ENCODE measurements at regions not wholly inside any gene's neighbourhood (a gene's known extent, or its start where the extent isn't known, plus 50 kb on each side); places are given as distances from the start of the nearest gene placed in this dataset.

DNA sequence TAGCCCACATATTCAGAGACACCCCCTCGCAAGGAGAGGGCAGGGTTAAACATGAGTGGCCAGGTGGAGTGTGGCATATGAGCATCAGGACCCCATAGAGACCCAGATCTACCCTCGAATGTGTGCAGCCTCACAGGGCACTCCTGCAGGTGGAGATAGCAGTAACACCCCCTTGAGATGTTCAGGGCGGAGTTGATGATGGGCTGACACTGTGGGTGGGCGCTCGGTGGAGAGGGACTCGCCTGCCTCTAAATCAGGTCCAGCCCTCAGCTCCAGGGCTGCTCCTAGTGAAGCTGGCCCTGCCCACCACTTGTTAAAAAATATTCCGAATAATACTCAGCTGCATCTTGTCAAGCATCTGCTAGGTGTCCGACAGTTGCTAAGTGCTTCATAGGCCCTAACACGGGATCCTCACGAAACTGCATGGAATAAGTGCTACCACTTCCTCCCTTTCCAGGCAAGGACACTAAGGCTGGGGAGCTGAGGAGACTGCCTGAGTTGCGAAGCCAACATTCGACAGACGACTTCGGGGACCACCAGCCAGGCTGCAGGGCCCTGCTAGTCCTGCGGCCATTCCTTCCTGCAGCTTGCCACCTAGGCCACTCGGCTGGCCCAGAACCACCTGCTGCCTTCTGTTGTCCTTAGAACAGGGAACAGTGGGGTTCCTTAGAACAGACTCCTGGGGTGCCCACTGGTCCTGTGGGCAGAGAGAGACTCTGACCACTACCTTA lies 74.0 kb upstream of the WNT11 start:
- TF ChIP-seq, protein P1, sequence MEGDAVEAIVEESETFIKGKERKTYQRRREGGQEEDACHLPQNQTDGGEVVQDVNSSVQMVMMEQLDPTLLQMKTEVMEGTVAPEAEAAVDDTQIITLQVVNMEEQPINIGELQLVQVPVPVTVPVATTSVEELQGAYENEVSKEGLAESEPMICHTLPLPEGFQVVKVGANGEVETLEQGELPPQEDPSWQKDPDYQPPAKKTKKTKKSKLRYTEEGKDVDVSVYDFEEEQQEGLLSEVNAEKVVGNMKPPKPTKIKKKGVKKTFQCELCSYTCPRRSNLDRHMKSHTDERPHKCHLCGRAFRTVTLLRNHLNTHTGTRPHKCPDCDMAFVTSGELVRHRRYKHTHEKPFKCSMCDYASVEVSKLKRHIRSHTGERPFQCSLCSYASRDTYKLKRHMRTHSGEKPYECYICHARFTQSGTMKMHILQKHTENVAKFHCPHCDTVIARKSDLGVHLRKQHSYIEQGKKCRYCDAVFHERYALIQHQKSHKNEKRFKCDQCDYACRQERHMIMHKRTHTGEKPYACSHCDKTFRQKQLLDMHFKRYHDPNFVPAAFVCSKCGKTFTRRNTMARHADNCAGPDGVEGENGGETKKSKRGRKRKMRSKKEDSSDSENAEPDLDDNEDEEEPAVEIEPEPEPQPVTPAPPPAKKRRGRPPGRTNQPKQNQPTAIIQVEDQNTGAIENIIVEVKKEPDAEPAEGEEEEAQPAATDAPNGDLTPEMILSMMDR (IDR thresholded peaks at IDR 0.05; ENCODE audit: unreplicated experiment), result no peak
- Mint-ChIP-seq H3K9me3 (ENCODE audit: unreplicated experiment) (no peaks in the 10 kb centered on the region), H3K4me3 (ENCODE audit: unreplicated experiment) (no peak overlapping the region), H3K27me3 (ENCODE audit: unreplicated experiment) (peaks cover 11% of the 10 kb centered on the region), H3K36me3 (ENCODE audit: low read depth, unreplicated experiment) (no peaks in the 10 kb centered on the region), H3K4me1 (ENCODE audit: unreplicated experiment) (peaks cover 2% of the 10 kb centered on the region), H3K27ac (ENCODE audit: unreplicated experiment) (no peak overlapping the region)
- no peak for DNase-seq (ENCODE audit: low spot score)

DNA sequence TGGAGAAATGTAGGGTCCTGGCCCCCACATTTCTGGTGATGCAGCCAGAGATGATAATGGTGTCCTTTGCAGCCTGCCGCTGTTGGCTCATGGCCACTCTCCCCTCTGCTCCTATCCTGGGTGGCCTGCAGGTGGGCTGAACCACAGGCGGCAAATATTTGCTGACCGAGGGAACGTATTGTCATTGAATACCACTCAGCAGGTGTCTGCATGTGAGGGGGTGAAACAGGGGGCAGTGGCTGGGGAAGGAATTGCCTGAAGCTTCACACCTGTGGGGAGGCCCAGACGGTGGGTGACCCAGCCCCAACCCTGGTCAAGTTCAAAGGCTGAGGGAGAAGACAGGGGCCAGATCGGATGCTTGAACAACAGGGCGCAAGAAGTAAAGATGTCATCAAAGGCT lies 73.3 kb upstream of the WNT11 start:
- Mint-ChIP-seq H3K4me3 (ENCODE audit: unreplicated experiment) (no peak overlapping the region), H3K4me1 (ENCODE audit: unreplicated experiment) (no peaks in the 10 kb centered on the region), H3K9me3 (ENCODE audit: unreplicated experiment) (no peaks in the 10 kb centered on the region), H3K27ac (ENCODE audit: unreplicated experiment) (no peak overlapping the region), H3K27me3 (ENCODE audit: unreplicated experiment) (peaks cover 11% of the 10 kb centered on the region), H3K36me3 (ENCODE audit: low read depth, unreplicated experiment) (peaks cover 4% of the 10 kb centered on the region)
- no peak for DNase-seq (ENCODE audit: low spot score)
- TF ChIP-seq, protein P1 (IDR thresholded peaks at IDR 0.05; ENCODE audit: unreplicated experiment), result no peak

DNA sequence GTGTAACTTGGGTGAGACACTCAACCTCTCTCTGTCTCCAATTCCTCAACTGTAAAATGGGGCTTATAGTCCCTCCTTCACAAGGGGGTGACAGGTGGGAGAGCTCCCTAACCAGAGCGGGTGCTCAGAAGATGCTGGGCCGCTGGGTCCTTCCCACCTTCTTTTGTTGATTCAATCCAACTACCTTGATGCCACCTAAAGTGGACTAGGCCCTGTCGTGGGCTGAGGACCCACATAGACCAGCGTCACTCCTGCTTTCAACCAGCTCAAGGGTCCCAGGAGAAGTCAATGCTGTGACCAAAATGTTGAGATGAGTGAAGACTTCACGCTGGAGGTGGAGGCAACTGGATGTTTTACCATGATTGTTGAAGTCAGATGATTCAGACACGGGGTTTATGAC lies 72.7 kb upstream of the WNT11 start:
- DNase-seq (ENCODE audit: low spot score), result no peak
- H3K27me3 Mint-ChIP-seq (ENCODE audit: unreplicated experiment), result peaks cover 10% of the 10 kb centered on the region
- H3K4me1 Mint-ChIP-seq (ENCODE audit: unreplicated experiment), result no peaks in the 10 kb centered on the region
- H3K27ac Mint-ChIP-seq (ENCODE audit: unreplicated experiment), result no peak overlapping the region
- H3K36me3 Mint-ChIP-seq (ENCODE audit: low read depth, unreplicated experiment), result peaks cover 8% of the 10 kb centered on the region
- H3K9me3 Mint-ChIP-seq (ENCODE audit: unreplicated experiment), result no peaks in the 10 kb centered on the region
- H3K4me3 Mint-ChIP-seq (ENCODE audit: unreplicated experiment), result no peak overlapping the region
- TF ChIP-seq, protein P1 (IDR thresholded peaks at IDR 0.05; ENCODE audit: unreplicated experiment), result no peak

DNA sequence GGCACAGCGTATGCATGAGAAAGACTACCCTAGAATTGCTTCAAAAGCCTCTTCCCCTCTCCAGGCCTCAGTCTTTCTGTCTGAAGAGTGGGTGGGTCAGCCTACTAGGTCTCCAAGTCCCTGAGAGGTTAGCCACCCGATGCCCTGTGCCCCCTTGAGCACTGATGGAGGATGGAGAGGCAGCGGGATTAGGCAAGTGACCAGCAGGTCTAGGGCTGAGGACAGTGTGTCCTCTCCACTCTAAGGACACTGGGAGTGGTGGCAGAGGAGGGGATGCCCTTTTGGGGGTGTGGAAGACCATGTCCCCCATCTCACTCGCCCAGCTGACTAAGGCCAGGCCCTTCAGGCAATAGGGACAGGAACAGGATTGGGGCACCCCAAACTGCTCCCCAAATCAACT lies 72.2 kb upstream of the WNT11 start:
- Mint-ChIP-seq H3K4me3 (ENCODE audit: unreplicated experiment) (no peak overlapping the region), H3K36me3 (ENCODE audit: low read depth, unreplicated experiment) (peaks cover 8% of the 10 kb centered on the region), H3K9me3 (ENCODE audit: unreplicated experiment) (no peaks in the 10 kb centered on the region), H3K4me1 (ENCODE audit: unreplicated experiment) (no peaks in the 10 kb centered on the region), H3K27me3 (ENCODE audit: unreplicated experiment) (peaks cover 10% of the 10 kb centered on the region), H3K27ac (ENCODE audit: unreplicated experiment) (no peak overlapping the region)
- TF ChIP-seq, protein P1 (IDR thresholded peaks at IDR 0.05; ENCODE audit: unreplicated experiment), result no peak
- no peak for DNase-seq (ENCODE audit: low spot score)

DNA sequence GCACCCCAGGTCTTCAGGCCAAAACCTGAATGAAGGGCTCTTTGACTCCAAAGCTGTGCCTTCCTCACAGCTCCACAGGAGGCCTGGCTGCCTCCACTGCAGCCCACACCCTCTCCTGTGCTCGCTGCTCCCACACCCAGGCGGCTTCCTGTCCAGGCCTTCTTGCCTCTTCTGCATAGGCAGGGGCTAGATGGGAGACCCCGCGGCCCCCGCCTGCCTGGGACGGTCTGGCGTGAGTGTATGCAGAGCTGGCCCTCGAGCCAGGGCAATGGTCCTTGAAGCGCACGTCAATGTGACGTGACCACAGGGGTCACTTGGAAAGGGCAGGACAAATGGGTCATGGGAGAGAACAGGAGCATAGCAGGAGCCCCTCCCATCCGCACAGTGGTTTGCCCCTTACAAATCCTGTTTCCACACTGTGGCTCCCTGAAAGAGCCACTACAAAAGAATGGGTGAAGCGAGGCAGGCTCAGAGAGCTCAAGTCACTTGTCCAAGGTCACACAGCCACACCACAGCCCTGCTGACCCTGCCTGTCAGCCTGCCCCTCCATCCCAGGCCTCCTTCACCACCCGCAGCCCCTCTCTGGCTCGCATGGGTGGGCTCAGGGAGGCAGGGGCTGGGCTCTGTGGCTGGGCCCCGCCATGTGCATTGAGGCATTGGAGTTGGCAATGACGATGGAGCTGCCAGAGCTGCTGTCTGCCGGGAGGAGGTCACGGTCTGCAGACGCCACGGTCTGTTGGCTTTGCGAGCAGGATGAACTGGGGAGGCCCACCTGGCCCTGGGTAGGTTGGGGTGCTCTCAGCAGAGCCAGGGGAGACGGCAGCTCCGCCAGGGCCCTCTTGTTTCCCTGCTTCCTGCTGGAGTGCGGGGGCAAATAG lies 71.2 kb upstream of the WNT11 start:
- Mint-ChIP-seq H3K4me3 (ENCODE audit: unreplicated experiment) (no peak overlapping the region), H3K4me1 (ENCODE audit: unreplicated experiment) (no peaks in the 10 kb centered on the region), H3K36me3 (ENCODE audit: low read depth, unreplicated experiment) (peaks cover 8% of the 10 kb centered on the region), H3K27me3 (ENCODE audit: unreplicated experiment) (peaks cover 10% of the 10 kb centered on the region), H3K9me3 (ENCODE audit: unreplicated experiment) (no peaks in the 10 kb centered on the region), H3K27ac (ENCODE audit: unreplicated experiment) (no peak overlapping the region)
- no peak for DNase-seq (ENCODE audit: low spot score)
- TF ChIP-seq, protein P1 (IDR thresholded peaks at IDR 0.05; ENCODE audit: unreplicated experiment), result no peak
